ENCODE measurements at regions not wholly inside any gene's neighbourhood (a gene's known extent, or its start where the extent isn't known, plus 50 kb on each side); places are given as distances from the start of the nearest gene placed in this dataset.

DNA sequence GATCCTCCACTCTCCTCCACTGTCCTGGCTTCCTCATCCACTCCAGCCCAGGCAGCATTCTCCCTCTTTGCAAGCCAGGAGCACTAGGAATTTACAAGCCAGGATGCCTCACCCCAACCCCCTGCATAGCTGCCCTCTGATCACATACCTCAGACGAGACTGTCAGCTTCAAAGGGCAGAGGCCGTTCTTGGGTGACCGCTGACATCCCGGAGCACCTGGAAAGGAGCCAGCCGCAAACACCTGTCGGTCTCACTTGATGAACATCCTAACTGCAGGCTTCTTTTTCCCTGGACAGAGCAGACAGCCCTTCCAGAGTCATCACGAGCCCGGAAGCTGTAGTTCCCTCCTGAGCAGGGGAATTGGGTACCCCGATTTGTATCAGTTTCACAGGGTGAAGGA is 451.3 kb upstream of the B3GAT1 start:
- Mint-ChIP-seq H3K9me3 (peaks cover 0 to 2% of the 10 kb centered on the region in 2 experiments; a peak in 4 of 5 replicates), H3K36me3 (ENCODE audit: insufficient read depth in 1 of 3, low read depth in 3 of 3) (no peaks in the 10 kb centered on the region), H3K27ac (no peak overlapping the region), H3K4me1 (peaks cover 9 to 10% of the 10 kb centered on the region in 2 experiments), H3K4me3 (no peak overlapping the region), H3K27me3 (ENCODE audit: low read depth) (peaks cover 8% of the 10 kb centered on the region)
- Histone ChIP-seq H3K14ac (ENCODE audit: insufficient read depth, low read length) (no peak overlapping the region), H2BK5ac (ENCODE audit: insufficient read length, low read length) (no peak overlapping the region), H4K91ac (ENCODE audit: insufficient read length, low read depth, low read length) (no peak overlapping the region), H3K79me1 (ENCODE audit: insufficient read depth, low read depth, low read length, poor library complexity, severe bottlenecking) (no peaks in the 10 kb centered on the region), H2BK12ac (ENCODE audit: insufficient read length, low read depth, low read length) (no peak overlapping the region), H3K4me2 (ENCODE audit: insufficient read depth, insufficient read length, low read length) (no peak overlapping the region), H2BK15ac (ENCODE audit: low read depth, low read length) (no peak overlapping the region), H4K8ac (replicated peaks; ENCODE audit: insufficient read length, low read depth, low read length) (no peak overlapping the region), H3K27me3 (ENCODE audit: insufficient read depth, low read length) (no peaks in the 10 kb centered on the region), H3K27ac (ENCODE audit: insufficient read length, low read depth, low read length) (no peak overlapping the region), H3T11ph (ENCODE audit: low read length) (no peak overlapping the region), H3K9me3 (ENCODE audit: control insufficient read depth, low read depth, low read length) (no peaks in the 10 kb centered on the region), H2BK120ac (ENCODE audit: low read depth, low read length, poor library complexity, severe bottlenecking) (no peak overlapping the region), H3K23me2 (ENCODE audit: insufficient read length, low read depth, low read length, poor library complexity, severe bottlenecking) (no peaks in the 10 kb centered on the region), H2BK20ac (ENCODE audit: low read depth, low read length, poor library complexity, severe bottlenecking) (no peak overlapping the region), H3K23ac (ENCODE audit: insufficient read length, low read depth, low read length) (no peak overlapping the region), H3K9ac (ENCODE audit: extremely low read depth, insufficient read length, low read length) (no peak overlapping the region), H3K56ac (ENCODE audit: insufficient read length, low read depth, low read length) (no peak overlapping the region), H3K4ac (ENCODE audit: low read depth, low read length) (no peak overlapping the region), H3K18ac (ENCODE audit: insufficient read length, low read depth, low read length) (no peak overlapping the region), H4K20me1 (ENCODE audit: control insufficient read depth, insufficient read depth, insufficient read length) (no peaks in the 10 kb centered on the region), H2AK5ac (ENCODE audit: insufficient read length, low read length) (no peak overlapping the region), H4K5ac (ENCODE audit: insufficient read length, low read depth, low read length) (no peak overlapping the region), H3K4me1 (ENCODE audit: insufficient read depth, low read length) (no peaks in the 10 kb centered on the region), H3K79me2 (ENCODE audit: insufficient read depth, low read length) (no peaks in the 10 kb centered on the region), H2AFZ (ENCODE audit: low read length) (no peak overlapping the region)
- TF ChIP-seq, protein P1, sequence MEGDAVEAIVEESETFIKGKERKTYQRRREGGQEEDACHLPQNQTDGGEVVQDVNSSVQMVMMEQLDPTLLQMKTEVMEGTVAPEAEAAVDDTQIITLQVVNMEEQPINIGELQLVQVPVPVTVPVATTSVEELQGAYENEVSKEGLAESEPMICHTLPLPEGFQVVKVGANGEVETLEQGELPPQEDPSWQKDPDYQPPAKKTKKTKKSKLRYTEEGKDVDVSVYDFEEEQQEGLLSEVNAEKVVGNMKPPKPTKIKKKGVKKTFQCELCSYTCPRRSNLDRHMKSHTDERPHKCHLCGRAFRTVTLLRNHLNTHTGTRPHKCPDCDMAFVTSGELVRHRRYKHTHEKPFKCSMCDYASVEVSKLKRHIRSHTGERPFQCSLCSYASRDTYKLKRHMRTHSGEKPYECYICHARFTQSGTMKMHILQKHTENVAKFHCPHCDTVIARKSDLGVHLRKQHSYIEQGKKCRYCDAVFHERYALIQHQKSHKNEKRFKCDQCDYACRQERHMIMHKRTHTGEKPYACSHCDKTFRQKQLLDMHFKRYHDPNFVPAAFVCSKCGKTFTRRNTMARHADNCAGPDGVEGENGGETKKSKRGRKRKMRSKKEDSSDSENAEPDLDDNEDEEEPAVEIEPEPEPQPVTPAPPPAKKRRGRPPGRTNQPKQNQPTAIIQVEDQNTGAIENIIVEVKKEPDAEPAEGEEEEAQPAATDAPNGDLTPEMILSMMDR (conservative IDR thresholded peaks at IDR 0.05): no peak
- WGBS (ENCODE audit: extremely low coverage, insufficient read length, low lambda C conversion rate): no CpG with 5 or more reads among the region's 9 CpGs
- no peak for DNase-seq
